Gastrocnemius medialis (tissue), 4 donors: ENCODE measurements at regions not wholly inside any gene's neighbourhood (a gene's known extent, or its start where the extent isn't known, plus 50 kb on each side); places are given as distances from the start of the nearest gene placed in this dataset.
"Not testable (repeated sequence)": the region's sequence is repeated elsewhere in the genome, so short reads cannot be mapped to it uniquely, and the experiment has no call there.

Source experiments
- ATAC-seq, 2 donors: fragments of 150-250 bp; one replicate each; pipeline ENCODE4 v1.9.1; 2016
- DNase-seq, 2 donors: peaks; one replicate each; pipeline ENCODE4 v3.0.0-alpha.2; 2019
- H3K27ac ChIP-seq, 4 donors: fragments of 200-600 bp; sonication (generic); 1 replicate in 1 of 4; 2 replicates in 3 of 4; pipeline ENCODE4 v1.5.1; 2016 to 2018; ENCODE audit warnings: mild to moderate bottlenecking in 2 of 4, moderate library complexity in 1 of 4
- H3K27me3 ChIP-seq, 3 donors: fragments of 200-600 bp; sonication (generic) in 2 of 3; 1 replicate in 1 of 3; 2 replicates in 2 of 3; pipeline versions ENCODE4 v1.5.1 to v1.6.0; 2016 to 2019; ENCODE audit warnings: mild to moderate bottlenecking in 1 of 3, moderate library complexity in 1 of 3
- H3K36me3 ChIP-seq, 2 donors: fragments of 200-600 bp; sonication (generic) in 1 of 2; one replicate each; pipeline ENCODE4 v1.5.1; 2017 to 2018
- H3K4me1 ChIP-seq, 2 donors: fragments of 200-600 bp; sonication (generic) in 1 of 2; one replicate each; pipeline ENCODE4 v1.5.1; 2016 to 2017; ENCODE audit warnings: mild to moderate bottlenecking in 2 of 2
- H3K4me3 ChIP-seq, 4 donors: fragments of 200-600 bp; sonication (generic) in 3 of 4; 1 replicate in 1 of 4; 2 replicates in 3 of 4; pipeline ENCODE4 v1.5.1; 2016 to 2019; ENCODE audit warnings: mild to moderate bottlenecking in 2 of 4
- H3K9me3 ChIP-seq, 3 donors: fragments of 200-600 bp; sonication (generic) in 2 of 3; 1 replicate in 1 of 3; 2 replicates in 2 of 3; pipeline ENCODE4 v1.5.1; 2016 to 2019
- POLR2A ChIP-seq, 2 donors: fragments of 450-650 bp; IDR thresholded peaks; one replicate each; pipeline ENCODE4 v1.6.1; 2017; ENCODE audit warnings: antibody characterized with exemption in 2 of 2, mild to moderate bottlenecking in 2 of 2, moderate library complexity in 2 of 2
- in situ Hi-C, 4 donors: fragments of 200-750 bp; cut with MboI; loops; one replicate each; pipeline versions ENCODE4 v1.15.0 to v1.8.0; 2017; ENCODE audit warnings: low sequenced_read_pairs in 4 of 4
- intact Hi-C: fragments of 100-400 bp; cut with DNase I; formaldehyde crosslinking; loops from one replicate; pipeline ENCODE4 v1.15.1; 2023; ENCODE audit warnings: low total_unique reads
- TF ChIP-seq, protein P1 (sequence below), 5 experiments: fragments of 450-650 bp in 3 of 5; fragments of 200-600 bp in 2 of 5; sonication (generic) in 2 of 5; IDR thresholded peaks in 4 of 5; conservative IDR thresholded peaks in 1 of 5; 1 replicate in 4 of 5; 2 replicates in 1 of 5; pipeline ENCODE4 v1.5.1; 2016 to 2019; ENCODE audit warnings: antibody characterized with exemption in 5 of 5, mild to moderate bottlenecking in 3 of 5, moderate library complexity in 3 of 5

DNA sequence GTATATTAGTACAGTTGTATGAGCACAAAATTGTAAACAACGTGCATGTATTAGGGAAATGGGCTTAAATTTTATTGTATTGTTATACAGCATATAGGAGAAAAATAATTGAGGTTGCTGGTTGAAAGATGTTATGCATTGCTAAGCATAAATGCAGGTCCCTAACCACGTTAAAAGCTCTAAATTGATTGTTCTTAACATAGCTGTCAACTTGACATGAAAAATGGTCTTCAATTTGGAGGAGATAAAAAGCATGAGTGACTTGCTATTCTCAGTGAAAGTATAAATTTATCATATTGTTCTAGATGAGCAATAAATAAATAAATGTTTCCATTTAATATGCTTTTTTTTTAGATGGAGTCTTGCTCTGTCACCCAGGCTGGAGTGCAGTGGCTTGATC lies 506.6 kb upstream of the ATXN7L3B start:
- Histone ChIP-seq H3K9me3 (no peaks in the 10 kb centered on the region), H3K4me1 (no peaks in the 10 kb centered on the region), H3K27me3 (no peaks in the 10 kb centered on the region), H3K4me3 (no peak overlapping the region), H3K27ac (no peak overlapping the region), H3K36me3 (no peaks in the 10 kb centered on the region)
- in situ Hi-C loops = no loop called here
- TF ChIP-seq, protein P1, sequence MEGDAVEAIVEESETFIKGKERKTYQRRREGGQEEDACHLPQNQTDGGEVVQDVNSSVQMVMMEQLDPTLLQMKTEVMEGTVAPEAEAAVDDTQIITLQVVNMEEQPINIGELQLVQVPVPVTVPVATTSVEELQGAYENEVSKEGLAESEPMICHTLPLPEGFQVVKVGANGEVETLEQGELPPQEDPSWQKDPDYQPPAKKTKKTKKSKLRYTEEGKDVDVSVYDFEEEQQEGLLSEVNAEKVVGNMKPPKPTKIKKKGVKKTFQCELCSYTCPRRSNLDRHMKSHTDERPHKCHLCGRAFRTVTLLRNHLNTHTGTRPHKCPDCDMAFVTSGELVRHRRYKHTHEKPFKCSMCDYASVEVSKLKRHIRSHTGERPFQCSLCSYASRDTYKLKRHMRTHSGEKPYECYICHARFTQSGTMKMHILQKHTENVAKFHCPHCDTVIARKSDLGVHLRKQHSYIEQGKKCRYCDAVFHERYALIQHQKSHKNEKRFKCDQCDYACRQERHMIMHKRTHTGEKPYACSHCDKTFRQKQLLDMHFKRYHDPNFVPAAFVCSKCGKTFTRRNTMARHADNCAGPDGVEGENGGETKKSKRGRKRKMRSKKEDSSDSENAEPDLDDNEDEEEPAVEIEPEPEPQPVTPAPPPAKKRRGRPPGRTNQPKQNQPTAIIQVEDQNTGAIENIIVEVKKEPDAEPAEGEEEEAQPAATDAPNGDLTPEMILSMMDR (IDR thresholded peaks at IDR 0.05 in 4 of 5, conservative IDR thresholded peaks at IDR 0.05 in 1 of 5) = no peak
- TF ChIP-seq POLR2A (IDR thresholded peaks at IDR 0.05) = no peak
- intact Hi-C loops = no loop called here
- no peak for ATAC-seq
- no peak for DNase-seq

DNA sequence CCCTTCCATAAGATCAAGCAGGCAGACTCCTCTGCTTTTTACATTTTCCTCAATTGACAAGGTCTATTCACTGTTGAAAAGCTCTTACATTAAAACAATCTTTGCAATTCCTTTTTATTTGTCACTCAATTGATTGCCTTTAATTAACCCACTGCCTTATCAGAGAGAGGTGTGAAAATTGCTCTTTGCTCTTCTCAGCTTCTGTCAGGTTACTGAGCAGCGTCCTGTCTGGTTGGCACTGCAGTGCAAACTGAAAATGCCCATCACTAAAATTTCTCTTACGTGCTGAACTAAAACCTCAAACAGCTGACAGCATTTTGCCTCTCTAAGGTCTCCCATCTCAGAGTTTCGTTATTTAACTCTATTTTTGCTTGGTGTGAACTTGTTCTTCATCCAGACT lies 504.1 kb upstream of the ATXN7L3B start:
- intact Hi-C loops = no loop called here
- TF ChIP-seq POLR2A (IDR thresholded peaks at IDR 0.05) = no peak
- TF ChIP-seq, protein P1 (IDR thresholded peaks at IDR 0.05 in 4 of 5, conservative IDR thresholded peaks at IDR 0.05 in 1 of 5) = no peak
- no peaks in the 10 kb centered on the region for H3K4me1 ChIP-seq
- H3K27ac ChIP-seq = no peak overlapping the region
- in situ Hi-C loops = no loop called here
- H3K27me3 ChIP-seq = no peaks in the 10 kb centered on the region
- no peaks in the 10 kb centered on the region for H3K36me3 ChIP-seq
- no peak for ATAC-seq
- no peaks in the 10 kb centered on the region for H3K9me3 ChIP-seq
- H3K4me3 ChIP-seq = no peak overlapping the region
- no peak for DNase-seq

DNA sequence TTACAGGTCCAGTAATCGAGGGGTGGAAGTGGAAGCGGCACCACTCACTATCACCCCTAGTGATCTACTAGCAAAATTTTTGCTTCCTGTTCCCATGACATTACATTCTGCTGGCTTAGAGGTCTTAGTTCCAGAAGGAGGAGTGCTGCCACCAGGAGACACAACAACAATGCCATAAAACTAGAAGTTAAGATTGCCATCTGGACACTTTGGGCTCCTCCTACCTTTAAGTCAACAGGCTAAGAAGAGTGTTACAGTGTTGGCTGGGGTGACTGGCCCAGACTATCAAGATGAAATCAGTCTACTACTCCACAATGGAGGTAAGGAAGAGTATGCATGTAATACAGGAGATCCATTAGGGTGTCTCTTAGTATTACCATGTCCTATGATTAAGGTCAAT lies 498.5 kb upstream of the ATXN7L3B start:
- intact Hi-C loops, H3K27me3 ChIP-seq, in situ Hi-C loops, H3K4me1 ChIP-seq, DNase-seq, H3K36me3 ChIP-seq, H3K27ac ChIP-seq, H3K9me3 ChIP-seq, ATAC-seq, H3K4me3 ChIP-seq: not testable (repeated sequence)

DNA sequence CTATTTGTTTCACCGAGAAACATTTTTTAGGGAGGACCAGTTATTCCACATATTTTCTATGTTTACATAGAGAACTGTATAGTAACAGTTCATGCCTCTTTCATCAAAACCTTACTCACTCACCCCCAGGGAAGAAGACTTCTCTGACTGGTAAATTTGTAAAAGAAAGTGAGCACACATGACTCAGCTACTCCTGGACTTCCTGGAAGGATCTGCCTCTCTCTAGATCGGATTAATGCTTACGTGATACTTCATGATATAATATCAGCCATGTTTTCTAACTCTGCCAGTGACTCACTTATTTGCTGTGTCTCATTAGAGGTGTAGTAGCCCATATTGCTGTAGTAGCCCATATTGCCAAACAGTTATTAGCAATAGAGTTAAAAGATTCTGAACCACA lies 494.3 kb upstream of the ATXN7L3B start:
- Histone ChIP-seq H3K9me3 (no peaks in the 10 kb centered on the region), H3K4me1 (no peaks in the 10 kb centered on the region), H3K36me3 (no peaks in the 10 kb centered on the region), H3K4me3 (no peak overlapping the region), H3K27me3 (no peaks in the 10 kb centered on the region), H3K27ac (no peak overlapping the region)
- in situ Hi-C loops = no loop called here
- intact Hi-C loops = no loop called here
- no peak for DNase-seq
- no peak for ATAC-seq
- no peak for TF ChIP-seq POLR2A (IDR thresholded peaks at IDR 0.05)
- TF ChIP-seq, protein P1 (IDR thresholded peaks at IDR 0.05 in 4 of 5, conservative IDR thresholded peaks at IDR 0.05 in 1 of 5) = no peak

DNA sequence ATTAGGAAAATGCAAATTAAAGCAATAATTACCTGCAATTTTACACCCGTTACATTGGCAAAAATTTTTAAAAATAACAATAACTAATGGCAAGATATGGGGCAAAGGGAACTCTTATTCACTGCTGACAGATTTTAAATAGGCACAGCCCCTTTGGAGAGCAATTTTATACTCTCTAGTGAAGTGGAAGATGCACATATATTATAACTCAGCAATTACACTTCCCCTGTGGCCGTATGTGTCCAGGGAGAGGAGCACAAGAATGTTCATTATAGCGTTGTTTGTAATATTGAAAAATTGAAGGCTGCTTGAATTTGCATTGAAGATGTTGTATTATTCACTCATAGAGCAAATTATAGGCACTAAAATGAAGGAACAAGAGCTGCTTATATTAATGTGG lies 488.3 kb upstream of the ATXN7L3B start:
- in situ Hi-C loops = no loop called here
- Histone ChIP-seq H3K27ac (no peak overlapping the region), H3K4me1 (no peaks in the 10 kb centered on the region), H3K9me3 (no peaks in the 10 kb centered on the region), H3K4me3 (no peak overlapping the region), H3K36me3 (no peaks in the 10 kb centered on the region), H3K27me3 (no peaks in the 10 kb centered on the region)
- ATAC-seq (no peak), DNase-seq (no peak)
- no peak for TF ChIP-seq POLR2A (IDR thresholded peaks at IDR 0.05)
- TF ChIP-seq, protein P1 (IDR thresholded peaks at IDR 0.05 in 4 of 5, conservative IDR thresholded peaks at IDR 0.05 in 1 of 5) = no peak
- intact Hi-C loops = no loop called here
